Cerebellar nuclear complex (tissue), 1 donor: ENCODE measurements at regions not wholly inside any gene's neighbourhood (a gene's known extent, or its start where the extent isn't known, plus 50 kb on each side); places are given as distances from the start of the nearest gene placed in this dataset.
"Not testable (repeated sequence)": the region's sequence is repeated elsewhere in the genome, so short reads cannot be mapped to it uniquely, and the experiment has no call there.

Experiments
- DNase-seq, 2 experiments: peaks; one replicate each; lab custom pipeline; 2025; lab: John Stamatoyannopoulos, UW

DNA sequence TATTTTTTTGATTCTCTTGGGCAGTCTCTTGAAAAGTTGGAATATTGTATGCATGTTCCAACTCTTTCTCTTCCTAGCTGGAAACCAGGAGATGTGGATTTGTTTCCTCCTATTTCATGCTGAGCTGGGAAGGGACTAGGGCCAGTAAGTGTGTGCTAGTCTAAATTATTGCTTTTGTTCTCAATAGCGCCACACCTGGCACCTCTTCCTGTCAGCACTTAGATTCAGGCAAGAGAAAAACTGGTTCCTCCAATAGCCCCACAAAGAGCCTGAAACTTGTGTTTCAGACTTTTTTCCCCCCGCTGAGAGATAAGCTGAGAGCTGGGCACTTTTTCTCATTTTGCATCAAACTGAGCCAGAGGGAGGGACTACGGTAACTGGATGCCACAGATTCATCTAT lies 353.4 kb downstream of the OLFM4 start:
- DNase-seq = no peak

DNA sequence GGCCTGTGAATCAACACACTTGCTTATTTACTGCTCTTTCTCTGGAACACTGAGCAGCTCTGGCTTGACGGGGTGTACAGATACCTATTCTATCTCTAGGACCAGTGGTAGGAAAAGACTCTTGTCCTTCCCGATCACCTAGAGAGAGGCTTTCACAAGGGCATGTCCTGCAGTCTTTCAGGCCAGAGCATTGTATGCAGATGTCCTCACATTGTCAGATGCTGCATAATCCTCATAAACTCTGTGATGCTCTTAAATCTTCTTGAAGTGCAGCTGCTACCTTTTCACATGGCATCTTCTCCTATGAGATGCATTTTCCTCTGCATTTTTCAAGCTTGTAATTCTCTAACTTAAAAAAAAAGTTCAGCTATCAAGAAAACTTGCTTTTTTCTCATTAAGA lies 369.4 kb downstream of the OLFM4 start:
- no peak for DNase-seq

DNA sequence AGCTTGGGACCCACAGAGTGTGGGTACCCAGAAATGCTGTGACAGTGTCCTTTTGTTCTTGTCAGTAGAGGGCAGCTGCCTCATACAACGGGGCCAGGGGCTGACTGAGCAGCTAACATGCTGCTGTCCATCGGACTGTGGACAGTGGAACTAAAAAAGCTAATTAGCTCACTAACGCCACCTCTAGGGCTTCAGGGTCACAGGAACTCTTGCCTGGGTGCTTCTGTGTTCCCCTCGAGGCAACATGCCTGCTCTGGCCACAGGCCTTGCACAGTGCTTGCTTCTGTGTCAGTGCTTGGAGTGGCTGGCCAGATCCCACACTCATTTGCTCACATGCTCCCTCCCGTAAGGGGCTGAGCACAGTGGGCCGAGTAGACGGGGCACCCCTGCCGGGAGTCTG lies 377.0 kb downstream of the OLFM4 start:
- no peak for DNase-seq

DNA sequence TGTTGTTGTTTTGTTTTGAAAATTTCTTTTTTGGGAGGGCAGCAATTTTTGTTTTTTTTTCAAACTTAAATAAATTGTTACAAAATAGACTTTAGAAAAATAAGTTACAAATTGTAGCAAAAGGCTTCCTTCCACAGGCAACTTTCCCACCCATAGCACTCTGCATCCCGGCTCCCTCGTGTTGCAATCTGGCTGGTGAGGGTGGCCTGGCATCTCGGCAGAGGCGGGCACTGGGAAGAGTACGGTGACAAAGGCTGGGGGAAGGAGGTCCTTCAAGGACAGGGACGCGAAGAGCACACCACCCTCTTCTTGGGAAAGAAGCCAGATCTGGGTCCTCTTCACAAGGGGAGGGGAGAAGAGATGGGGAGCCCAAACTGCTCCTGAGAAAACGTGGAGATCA lies 379.7 kb downstream of the OLFM4 start:
- no peak for DNase-seq

DNA sequence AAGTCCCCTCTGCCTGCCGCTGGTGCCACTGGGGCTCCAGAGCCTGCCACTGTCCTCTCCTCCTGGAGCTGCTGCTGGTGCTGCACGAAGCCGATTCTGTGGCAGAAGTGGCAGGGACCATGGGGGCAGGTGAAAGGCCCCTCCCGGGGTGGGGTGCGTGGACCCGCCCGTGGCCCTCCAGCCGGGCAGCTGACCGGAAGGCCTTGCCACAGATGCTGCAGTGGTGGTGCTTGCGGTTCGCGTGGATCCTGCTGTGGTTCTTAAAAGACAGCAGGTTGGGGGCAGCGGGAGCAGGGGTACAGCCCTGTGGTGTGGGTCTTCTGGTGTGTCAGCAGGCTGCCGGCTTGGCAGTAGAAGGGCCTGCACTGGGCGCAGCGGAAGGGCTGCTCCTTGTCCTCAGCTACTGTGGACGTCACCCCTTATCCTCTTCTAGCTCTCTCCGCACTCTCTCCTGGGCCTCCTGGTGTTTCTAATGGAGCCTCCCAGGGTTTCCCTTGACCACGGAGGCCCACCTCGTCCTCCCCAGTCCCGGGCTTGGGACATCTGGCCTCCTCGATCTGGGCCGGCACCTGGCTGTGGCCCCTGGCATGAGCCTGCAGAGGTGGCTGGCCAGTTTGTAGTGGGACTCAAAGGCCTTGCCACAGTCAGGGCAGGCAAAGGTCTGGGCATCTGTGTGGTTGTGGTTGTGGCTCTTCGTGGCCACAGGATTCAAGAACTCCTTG lies 380.4 kb downstream of the OLFM4 start:
- no peak for DNase-seq

DNA sequence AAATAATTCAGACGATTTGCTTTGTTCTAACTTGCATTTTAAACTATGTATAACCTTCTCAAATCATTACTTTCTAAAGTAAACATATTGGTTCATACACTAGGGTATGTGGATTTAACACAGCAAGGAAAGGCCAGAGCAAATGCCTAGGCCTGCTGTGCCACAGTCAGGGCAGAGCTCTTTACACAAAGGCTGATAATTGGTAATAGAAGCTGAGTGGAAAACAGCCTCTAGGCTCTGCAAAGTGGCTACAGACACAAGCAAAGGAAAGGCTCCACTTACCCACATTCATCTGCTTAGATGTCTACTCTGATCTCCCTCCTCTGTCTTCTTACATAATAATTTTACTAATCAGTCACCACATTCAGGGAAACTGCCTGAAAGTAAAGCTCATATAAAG lies 382.9 kb downstream of the OLFM4 start:
- no peak for DNase-seq

DNA sequence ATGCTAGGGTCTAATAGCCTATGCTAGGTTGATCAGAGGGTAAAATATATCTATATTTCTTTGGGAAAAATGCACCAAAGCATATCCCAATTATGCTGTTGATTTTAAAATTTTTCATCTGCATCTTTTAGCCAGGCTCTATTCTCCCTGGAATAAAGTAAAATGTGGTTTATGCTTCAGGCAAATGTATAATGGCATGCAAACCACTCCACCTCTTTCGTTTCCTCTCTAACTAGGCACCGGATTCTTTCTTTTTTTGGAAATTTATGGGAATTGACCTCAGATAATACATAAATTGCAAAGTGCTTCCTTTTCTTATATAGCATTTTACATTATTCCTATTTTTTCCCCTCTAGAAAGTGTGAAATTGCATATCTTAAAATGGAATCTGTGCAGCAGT lies 386.5 kb downstream of the OLFM4 start:
- DNase-seq = no peak

DNA sequence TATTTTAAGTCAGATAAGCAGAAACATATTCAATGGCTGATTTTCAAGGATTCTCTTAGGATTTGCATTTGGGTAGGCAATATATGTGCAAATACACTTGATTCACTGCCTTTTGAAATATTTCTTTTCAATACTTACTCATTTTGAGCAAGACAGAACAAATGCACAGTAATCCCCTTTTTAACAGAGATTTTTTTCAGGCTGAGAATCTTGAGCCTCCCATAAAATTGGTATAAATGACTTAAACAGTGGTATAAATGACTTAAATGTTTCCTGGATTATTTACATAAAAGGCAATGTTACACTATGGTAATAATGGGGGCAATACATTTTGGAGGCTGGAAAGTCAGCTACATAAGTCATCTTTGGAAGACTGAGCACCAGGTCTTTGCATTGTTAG lies 389.0 kb downstream of the OLFM4 start:
- no peak for DNase-seq

DNA sequence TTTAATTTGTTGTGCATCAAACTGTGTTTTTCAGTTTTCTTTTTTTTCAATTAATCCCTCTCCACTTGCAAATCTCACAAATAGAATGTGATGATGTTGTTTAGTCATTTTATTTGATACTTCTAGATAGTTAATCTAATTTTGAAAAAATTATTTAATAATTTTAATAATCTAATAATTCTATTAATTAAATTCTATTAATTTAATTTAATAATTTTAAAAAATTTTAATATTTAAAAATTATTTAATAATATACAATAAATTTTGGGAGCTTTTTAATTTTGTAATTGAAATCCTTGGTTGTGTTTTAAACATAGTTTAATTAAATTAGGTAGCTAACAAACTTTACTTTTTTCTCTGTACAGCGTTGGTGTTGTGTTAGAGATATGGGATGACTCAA lies 393.8 kb downstream of the OLFM4 start:
- no peak for DNase-seq

DNA sequence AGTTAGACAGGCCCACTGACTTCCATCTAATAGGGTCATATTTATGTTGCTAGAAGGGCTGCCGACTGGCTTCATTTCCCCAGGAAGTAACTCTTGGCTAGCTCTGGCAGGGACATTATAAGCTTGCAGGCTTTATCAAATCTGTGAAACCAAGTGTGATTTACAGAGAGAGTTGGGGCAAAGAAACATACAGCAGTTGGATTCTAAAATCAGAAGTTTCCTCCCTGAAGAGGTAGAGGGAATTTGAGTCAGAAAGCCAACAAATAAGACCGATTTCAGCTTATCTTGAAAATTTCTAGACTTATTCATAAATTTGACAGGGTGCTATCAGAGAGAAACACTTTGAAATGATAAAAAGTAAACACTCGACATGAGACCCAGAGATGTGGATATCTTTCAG lies 407.8 kb downstream of the OLFM4 start:
- no peak for DNase-seq

DNA sequence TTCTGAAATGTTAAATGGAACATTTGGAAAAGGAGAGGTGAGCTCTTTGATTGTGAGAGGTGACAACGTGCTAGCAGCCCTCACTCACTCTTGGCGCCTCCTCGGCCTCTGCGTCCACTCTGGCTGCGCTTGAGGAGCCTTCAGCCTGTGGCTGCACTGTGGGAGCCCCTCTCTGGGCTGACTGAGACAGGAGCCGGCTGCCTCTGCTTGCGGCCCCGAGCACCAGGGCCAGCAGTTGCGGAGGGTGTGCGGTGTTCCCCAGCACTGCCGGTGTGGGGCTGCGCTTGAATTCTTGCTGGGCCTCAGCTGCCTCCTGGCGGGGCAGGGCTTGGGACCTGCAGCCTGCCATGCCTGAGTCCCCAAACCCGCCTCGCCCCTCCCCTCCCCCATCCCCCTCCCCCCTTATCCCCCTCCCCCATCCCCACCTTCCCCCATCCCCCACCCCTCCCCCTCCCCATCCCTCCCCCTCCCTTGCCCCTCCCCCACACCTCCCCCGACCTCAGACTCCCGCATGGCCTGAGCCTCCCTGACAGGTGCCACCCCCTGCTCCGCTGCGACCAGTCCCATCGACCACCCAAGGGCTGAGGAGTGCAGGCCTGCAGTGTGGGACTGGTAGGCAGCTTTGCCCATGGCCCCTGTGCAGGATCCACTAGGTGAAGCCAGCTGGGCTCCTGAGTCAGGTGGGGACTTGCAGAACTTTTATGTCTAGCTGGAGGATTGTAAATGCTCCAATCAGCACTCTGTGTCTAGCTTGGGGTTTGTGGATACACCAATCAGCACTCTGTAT lies 411.0 kb downstream of the OLFM4 start:
- no peak for DNase-seq

DNA sequence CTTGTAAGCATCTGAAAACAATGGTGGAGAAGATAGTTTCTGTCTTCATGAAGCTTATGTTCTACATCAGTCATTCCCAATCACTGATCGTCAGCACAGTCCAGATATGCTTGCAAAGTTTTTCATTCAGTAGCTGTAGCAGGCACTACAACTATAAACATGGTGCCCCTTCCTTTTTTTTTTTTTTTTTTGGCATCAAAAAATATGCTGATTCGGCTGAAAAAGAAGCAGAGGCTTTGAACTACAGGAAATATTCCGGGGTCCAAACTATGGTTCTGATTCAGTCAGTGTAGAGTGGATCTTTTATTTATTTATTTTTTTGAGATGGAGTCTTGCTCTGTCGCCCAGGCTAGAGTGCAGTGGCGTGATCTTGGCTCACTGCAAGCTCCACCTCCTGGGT lies 414.4 kb downstream of the OLFM4 start:
- DNase-seq = no peak

DNA sequence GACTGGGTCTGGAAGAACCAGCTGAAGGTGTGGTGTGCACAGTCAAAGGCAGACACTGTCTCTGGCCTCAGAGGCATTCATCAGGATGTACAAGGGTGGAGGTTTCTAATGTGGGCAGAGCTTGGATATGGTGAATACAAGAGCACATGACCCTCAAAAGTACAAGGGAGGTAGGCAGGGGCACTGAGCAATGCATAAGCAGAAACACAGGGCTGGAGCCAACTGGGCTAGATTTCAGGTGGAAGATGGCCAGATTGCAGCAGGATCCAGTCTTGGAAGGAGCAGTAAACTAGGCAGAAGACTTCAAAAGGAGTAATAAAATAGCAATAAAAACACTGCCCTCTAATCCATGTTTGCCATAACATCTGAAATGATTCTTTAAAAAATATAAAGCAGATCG lies 417.1 kb downstream of the OLFM4 start:
- no peak for DNase-seq

DNA sequence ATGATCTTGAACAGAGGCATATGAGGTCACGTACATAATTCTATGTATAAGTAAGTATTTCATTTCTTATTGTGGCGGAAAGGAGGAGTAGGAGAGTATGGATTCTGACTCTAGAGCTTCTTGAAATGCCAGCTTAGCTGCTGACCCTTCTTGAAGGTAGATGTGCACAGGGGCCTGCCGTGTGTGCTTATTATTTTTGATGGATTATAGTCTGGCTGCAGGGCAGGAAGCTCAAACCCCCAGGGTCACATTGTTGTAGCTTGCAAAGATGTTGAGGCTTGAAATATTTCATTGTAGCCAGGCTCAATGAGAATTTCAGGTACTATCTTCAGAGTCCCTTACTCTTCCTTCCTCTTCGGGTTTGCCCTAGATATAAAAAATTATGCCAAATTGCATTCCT lies 418.8 kb downstream of the OLFM4 start:
- DNase-seq = no peak

DNA sequence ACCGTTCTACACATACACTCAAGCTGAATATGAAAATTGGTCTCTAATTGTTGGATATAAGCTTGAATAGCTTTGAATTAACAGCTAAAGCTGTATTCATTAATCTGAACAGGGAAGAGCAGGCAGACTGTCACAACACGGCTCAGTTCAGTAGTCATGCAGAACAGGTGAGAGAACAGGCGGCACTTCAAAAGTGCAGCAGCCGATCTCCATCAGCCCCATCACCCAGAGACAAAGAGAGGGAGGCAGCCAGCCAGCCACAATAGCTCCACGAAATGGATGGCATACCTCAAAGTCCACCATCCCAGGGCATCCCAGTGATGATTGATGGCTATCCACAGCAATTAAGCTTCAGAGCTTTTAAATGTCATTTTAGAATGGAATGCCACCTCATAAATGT lies 419.2 kb downstream of the OLFM4 start:
- no peak for DNase-seq

DNA sequence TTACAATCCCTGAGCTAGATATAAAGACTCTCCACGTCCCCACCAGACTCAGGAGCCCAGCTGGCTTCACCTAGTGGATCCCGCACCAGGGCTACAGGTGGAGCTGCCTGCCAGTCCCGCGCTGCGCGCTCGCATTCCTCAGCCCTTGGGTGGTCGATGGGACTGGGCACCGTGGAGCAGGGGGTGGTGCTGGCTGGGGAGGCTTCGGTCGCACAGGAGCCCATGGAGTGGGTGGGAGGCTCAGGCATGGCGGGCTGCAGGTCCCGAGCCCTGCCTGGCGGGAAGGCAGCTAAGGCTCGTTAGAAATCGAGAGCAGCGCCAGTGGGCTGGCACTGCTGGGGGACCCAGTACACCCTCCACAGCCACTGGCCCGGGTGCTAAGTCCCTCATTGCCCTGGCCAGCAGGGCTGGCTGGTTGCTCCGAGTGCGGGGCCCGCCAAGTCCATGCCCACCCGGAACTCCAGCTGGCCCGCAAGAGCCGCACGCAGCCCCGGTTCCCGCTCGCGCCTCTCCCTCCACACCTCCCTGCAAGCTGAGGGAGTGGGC lies 423.7 kb downstream of the OLFM4 start:
- DNase-seq = not testable (repeated sequence)

DNA sequence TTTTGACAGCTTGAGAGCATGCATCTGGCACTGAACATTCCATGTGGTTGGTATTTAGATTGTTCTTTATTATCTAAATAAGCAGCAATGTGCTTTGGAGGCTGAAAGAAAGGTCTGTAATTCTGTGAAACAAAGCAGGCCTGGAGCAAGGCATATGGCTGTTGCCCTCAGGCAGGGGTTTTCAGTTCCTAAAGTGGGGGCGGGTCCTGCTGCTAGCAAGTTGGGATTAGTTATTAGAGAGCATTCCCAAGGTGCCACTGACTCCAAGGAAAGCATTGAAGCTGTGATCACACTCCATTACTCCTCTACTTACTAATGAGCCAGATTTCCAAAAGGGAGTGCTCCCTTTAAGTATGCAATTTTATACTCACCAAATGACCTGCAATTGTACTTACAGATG lies 432.2 kb downstream of the OLFM4 start:
- no peak for DNase-seq

DNA sequence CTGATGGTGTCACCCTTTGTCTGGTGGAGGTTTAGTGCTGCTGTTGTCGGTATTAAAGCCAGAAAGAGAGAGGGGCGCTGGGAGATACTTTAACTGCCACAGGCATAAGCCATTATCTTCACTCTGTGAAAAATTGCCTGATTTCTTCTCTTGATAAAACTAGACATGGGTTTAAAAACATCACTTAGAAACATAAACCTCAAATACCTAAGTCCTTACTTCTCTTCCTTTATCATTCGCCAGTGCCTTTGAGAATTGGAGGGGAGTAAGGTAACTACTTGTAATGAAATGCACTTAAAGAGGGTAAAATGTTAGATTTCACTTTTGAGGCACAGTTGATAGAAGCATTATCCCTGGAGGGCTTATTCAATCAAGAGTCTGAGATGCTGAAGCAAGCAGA lies 434.5 kb downstream of the OLFM4 start:
- no peak for DNase-seq

DNA sequence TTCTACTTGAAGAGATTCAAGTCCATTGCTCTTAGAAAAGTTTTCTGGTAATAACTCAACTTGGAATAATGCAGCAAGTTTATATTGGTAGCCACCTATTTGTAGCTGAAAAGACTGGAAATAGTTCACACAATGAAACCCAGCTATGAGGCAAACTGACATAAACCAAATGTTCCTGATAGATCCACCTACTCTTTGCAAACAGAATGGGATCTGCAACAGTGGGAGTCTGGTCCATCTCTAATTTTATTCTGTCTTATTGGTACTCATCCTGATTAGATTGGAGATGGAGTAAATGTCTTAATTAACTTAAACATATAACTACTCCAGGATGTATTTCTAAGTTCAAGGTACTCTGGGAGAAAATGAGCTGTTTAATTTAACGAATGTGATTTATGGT lies 438.0 kb downstream of the OLFM4 start:
- no peak for DNase-seq

DNA sequence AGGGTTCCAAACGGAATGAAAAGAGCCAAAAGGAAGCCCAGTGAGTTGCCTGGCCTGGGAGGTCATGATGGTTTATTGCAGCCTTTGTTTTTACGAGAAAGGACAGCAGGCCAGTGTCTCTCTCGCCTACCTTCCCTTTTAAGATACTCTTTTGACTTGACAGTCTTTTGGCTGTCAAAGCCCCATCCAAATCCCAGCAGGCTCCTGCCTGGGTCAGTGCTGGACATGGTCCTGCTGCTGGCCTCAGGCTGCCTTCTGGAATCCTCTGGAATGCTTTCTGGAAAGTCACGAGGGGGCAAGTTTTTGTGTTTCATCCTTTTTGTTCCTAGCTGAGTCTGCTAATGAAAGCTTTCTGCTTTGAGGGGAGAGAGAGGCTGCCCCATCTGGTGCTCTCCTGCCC lies 444.8 kb downstream of the OLFM4 start:
- no peak for DNase-seq

DNA sequence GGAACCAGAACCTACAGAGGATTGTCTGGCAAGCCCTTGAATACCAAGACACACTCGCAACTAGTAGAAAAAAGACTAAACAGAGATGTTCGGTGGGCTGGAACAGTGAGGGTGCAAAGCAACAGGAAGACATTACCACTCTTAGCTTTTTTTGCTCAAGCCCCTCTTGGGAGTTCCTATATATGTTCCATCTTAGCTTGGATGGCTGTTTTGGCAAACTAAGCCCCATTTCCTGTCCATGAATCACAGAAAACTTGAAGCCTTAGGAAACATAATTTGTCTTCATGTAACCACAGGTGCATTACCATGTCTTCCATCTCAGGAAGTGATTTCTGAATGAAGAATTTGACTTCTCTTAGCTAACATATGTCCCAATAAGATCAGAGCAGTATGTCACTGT lies 446.3 kb downstream of the OLFM4 start:
- DNase-seq = no peak

DNA sequence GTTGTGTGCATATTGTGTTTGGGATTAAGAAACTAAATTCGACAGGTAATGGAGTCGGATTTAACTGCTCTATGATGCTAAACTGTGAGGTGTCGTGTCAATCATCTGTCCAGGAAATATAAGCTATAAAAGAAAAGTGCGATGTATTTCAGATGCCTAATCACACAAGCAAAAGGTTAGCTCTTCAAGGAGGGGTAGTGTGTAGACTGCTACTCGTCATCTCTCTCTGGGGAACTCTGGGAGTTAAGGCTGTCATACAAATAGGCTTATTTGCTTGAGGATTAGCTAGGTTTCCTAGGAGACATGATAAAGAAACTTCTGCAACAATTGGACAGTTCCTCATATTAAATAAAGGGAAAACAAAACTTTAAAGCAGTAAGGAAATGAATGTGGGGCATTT lies 462.1 kb downstream of the OLFM4 start:
- DNase-seq = no peak

DNA sequence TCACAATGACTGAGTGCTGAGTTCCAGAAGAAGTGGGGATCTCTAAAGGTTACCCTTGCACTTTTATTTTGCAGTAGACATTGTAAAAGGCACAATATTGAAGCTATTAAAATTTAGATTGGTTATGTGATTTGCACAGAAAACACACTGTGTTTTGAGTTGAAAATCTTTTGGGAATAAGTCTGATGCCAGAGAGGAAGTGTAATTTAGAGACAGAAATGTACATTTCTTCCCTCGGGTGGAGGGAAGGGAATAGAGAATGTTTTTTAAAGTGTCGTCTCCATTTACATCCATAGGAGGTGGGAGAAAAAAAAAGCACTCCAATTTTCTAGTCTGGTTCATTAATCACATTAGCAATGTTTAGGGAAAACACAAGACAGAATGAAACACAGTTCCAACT lies 465.8 kb downstream of the OLFM4 start:
- DNase-seq = no peak
